ENCODE measurements at regions not wholly inside any gene's neighbourhood (a gene's known extent, or its start where the extent isn't known, plus 50 kb on each side); places are given as distances from the start of the nearest gene placed in this dataset.

- ATAC-seq (no peak), DNase-seq (no peak)
- Histone ChIP-seq H3K27ac (no peak overlapping the region), H3K27me3 (no peaks in the 10 kb centered on the region), H3K9me3 (no peaks in the 10 kb centered on the region), H3K36me3 (no peaks in the 10 kb centered on the region), H3K4me3 (no peak overlapping the region), H3K4me1 (no peaks in the 10 kb centered on the region)
- intact Hi-C loops (cut with DNase I), result no loop called here
- 8% methylated on average over 3 of the region's 5 CpGs for WGBS (ENCODE audit: insufficient coverage, low coverage, low lambda C conversion rate, missing lambda C conversion rate)
- TF ChIP-seq POLR2A (IDR thresholded peaks at IDR 0.05) (no peak), CTCF (IDR thresholded peaks at IDR 0.05) (no peak)
Measured at GRCh38 chr16:73414638-73415037, 366.7 kb upstream of the ZFHX3 start.

- no peak for TF ChIP-seq CTCF (IDR thresholded peaks at IDR 0.05)
- no peak for TF ChIP-seq POLR2A (IDR thresholded peaks at IDR 0.05)
- no peak for DNase-seq
- 79% methylated on average over 1 of the region's 1 CpG for WGBS (ENCODE audit: insufficient coverage, low coverage, low lambda C conversion rate, missing lambda C conversion rate)
- no peak overlapping the region for H3K4me3 ChIP-seq
- H3K9me3 ChIP-seq, result no peaks in the 10 kb centered on the region
- no peaks in the 10 kb centered on the region for H3K4me1 ChIP-seq
- intact Hi-C loops (cut with DNase I), result no loop called here
- ATAC-seq, result no peak
- H3K36me3 ChIP-seq, result no peaks in the 10 kb centered on the region
- no peaks in the 10 kb centered on the region for H3K27me3 ChIP-seq
- no peak overlapping the region for H3K27ac ChIP-seq
Measured at GRCh38 chr16:73413830-73414190, 365.9 kb upstream of the ZFHX3 start.

- no peak for TF ChIP-seq POLR2A (IDR thresholded peaks at IDR 0.05)
- TF ChIP-seq CTCF (IDR thresholded peaks at IDR 0.05), result no peak
- Histone ChIP-seq H3K36me3 (no peaks in the 10 kb centered on the region), H3K27ac (no peak overlapping the region), H3K4me1 (no peaks in the 10 kb centered on the region), H3K27me3 (no peaks in the 10 kb centered on the region), H3K9me3 (no peaks in the 10 kb centered on the region), H3K4me3 (no peak overlapping the region)
- ATAC-seq (no peak), DNase-seq (no peak)
- intact Hi-C loops (cut with DNase I), result no loop called here
- WGBS (ENCODE audit: insufficient coverage, low coverage, low lambda C conversion rate, missing lambda C conversion rate), result 75% methylated on average over 6 of the region's 6 CpGs
Measured at GRCh38 chr16:73413091-73413829, 365.3 kb upstream of the ZFHX3 start.

- no peaks in the 10 kb centered on the region for H3K9me3 ChIP-seq
- H3K36me3 ChIP-seq, result no peaks in the 10 kb centered on the region
- TF ChIP-seq CTCF (IDR thresholded peaks at IDR 0.05), result no peak
- TF ChIP-seq POLR2A (IDR thresholded peaks at IDR 0.05), result no peak
- H3K27ac ChIP-seq, result no peak overlapping the region
- no peak overlapping the region for H3K4me3 ChIP-seq
- no peaks in the 10 kb centered on the region for H3K27me3 ChIP-seq
- no peak for DNase-seq
- ATAC-seq, result no peak
- intact Hi-C loops (cut with DNase I), result no loop called here
- 51% methylated on average over 7 of the region's 7 CpGs for WGBS (ENCODE audit: insufficient coverage, low coverage, low lambda C conversion rate, missing lambda C conversion rate)
- H3K4me1 ChIP-seq, result no peaks in the 10 kb centered on the region
Measured at GRCh38 chr16:73412416-73412815, 364.5 kb upstream of the ZFHX3 start.

DNA sequence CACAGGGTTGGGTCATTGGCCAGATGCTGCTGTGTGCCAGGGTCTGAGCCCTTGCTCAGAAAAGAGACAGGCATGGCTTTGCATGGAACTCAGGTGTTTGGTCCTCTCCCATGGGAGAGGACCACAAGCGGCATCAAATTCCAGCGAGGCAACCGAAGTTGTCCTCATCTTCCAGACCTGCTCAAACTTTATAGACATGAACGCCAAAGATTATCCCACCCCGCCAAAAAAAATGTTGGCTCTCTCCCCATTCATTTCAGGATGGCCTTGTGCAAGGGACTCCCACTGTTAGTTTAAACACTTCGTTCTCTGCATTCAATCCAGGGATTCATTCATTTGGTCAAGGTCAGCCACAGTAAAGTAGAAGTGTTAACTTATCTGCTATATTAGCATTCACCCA is 360.8 kb upstream of the ZFHX3 start:
- WGBS (ENCODE audit: insufficient coverage, low coverage, low lambda C conversion rate, missing lambda C conversion rate), result 46% methylated on average over 1 of the region's 6 CpGs
- Histone ChIP-seq H3K9me3 (no peaks in the 10 kb centered on the region), H3K27ac (no peak overlapping the region), H3K27me3 (no peaks in the 10 kb centered on the region), H3K4me3 (no peak overlapping the region), H3K36me3 (no peaks in the 10 kb centered on the region), H3K4me1 (no peaks in the 10 kb centered on the region)
- TF ChIP-seq POLR2A (IDR thresholded peaks at IDR 0.05) (no peak), CTCF (IDR thresholded peaks at IDR 0.05) (no peak)
- DNase-seq (no peak), ATAC-seq (no peak)
- intact Hi-C loops (cut with DNase I), result no loop called here

Measured in right lobe of liver (tissue), 6 donors.